ENCODE measurements at regions not wholly inside any gene's neighbourhood (a gene's known extent, or its start where the extent isn't known, plus 50 kb on each side); places are given as distances from the start of the nearest gene placed in this dataset.

- TF ChIP-seq CTCF (IDR thresholded peaks at IDR 0.05; ENCODE audit: extremely low read depth in 1 of 2, insufficient read depth in 1 of 2, low read depth in 1 of 2, low read length in 2 of 2) (no peak), MAX (IDR thresholded peaks at IDR 0.05; ENCODE audit: insufficient read depth, insufficient read length) (no peak), POLR2A (IDR thresholded peaks at IDR 0.05; ENCODE audit: low read depth, low read length) (no peak), JUN (IDR thresholded peaks at IDR 0.05; ENCODE audit: borderline replicate concordance, insufficient read depth, insufficient read length, low read depth) (no peak), POLR2AphosphoS5 (IDR thresholded peaks at IDR 0.05; ENCODE audit: insufficient read depth, low read depth, low read length) (no peak), EZH2 (IDR thresholded peaks at IDR 0.05; ENCODE audit: borderline replicate concordance, low read depth, low read length, severe bottlenecking) (no peak)
Observed at GRCh38 chr14:42299692-42300091, 693.0 kb downstream of the LRFN5 start.

All from endothelial cell of umbilical vein (primary cell).